ENCODE measurements at regions not wholly inside any gene's neighbourhood (a gene's known extent, or its start where the extent isn't known, plus 50 kb on each side); places are given as distances from the start of the nearest gene placed in this dataset.
A peak's percentile ranks its signal among the peaks of the same experiment; 100 is the strongest.

GRCh38 chr14:44297437-44297836, 209.6 kb downstream of the FSCB start:
- Histone ChIP-seq H4K20me1 (replicated peaks; ENCODE audit: insufficient read depth) (no peaks in the 10 kb centered on the region), H3F3A (replicated peaks; ENCODE audit: low read depth) (no peaks in the 10 kb centered on the region), H3K27me3 (ENCODE audit: insufficient read depth) (no peaks in the 10 kb centered on the region), H3K27ac (ENCODE audit: low read depth) (no peak overlapping the region), H3K4me3 (no peak overlapping the region), H3K79me2 (replicated peaks; ENCODE audit: insufficient read depth) (no peaks in the 10 kb centered on the region), H3K36me3 (ENCODE audit: insufficient read depth) (no peaks in the 10 kb centered on the region), H3K4me1 (ENCODE audit: insufficient read depth) (no peaks in the 10 kb centered on the region), H3K4me2 (no peak overlapping the region), H2AFZ (no peak overlapping the region), H3K9me2 (ENCODE audit: insufficient read depth) (no peaks in the 10 kb centered on the region; the same call in 1 of the 2 replicates)
- ATAC-seq (no peak), DNase-seq (ENCODE audit: low spot score) (no peak)
- TF ChIP-seq POLR2AphosphoS5 (IDR thresholded peaks at IDR 0.05; ENCODE audit: low read depth) = no peak
- H3K4me3 Mint-ChIP-seq = no peak overlapping the region
- H3K27me3 Mint-ChIP-seq (ENCODE audit: insufficient read depth, low read depth, poor library complexity) = no peaks in the 10 kb centered on the region
- no peaks in the 10 kb centered on the region for H3K4me1 Mint-ChIP-seq
- peaks cover 20% of the 10 kb centered on the region for H3K9me3 Mint-ChIP-seq
- H3K36me3 Mint-ChIP-seq (ENCODE audit: low read depth) = peaks cover 9% of the 10 kb centered on the region
- no peak overlapping the region for H3K27ac Mint-ChIP-seq

DNA sequence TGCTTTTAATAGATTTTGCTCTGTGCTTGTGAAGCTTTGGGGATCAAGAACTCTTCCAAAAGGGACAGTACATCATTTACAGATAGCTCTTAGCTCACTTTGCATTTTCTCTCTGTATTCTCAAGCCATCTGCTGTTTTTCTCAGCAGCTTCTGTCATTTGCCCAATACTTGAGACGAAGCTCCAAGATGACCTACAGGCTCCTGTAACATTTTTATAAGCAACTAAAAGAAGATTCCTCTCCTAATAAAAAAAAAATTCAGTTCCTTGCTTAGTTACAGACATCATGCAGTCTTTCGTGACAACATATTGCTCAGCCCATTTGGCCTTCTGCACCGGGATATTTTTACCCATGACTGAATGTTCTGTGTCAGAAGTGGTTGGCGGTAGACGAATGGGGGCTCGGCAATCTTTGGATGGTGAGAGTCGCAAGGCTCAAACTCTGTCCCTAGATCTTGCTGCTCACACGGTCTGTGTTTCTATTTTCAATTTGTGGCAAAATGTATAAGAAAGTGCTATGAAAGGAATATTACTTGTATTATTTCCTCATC, 215.6 kb downstream of the FSCB start:
- H3K36me3 ChIP-seq (ENCODE audit: insufficient read depth) = no peaks in the 10 kb centered on the region
- H3K27me3 Mint-ChIP-seq (ENCODE audit: insufficient read depth, low read depth, poor library complexity) = no peaks in the 10 kb centered on the region
- no peak overlapping the region for H3K27ac Mint-ChIP-seq
- no peaks in the 10 kb centered on the region for H3K27me3 ChIP-seq (ENCODE audit: insufficient read depth)
- H3K4me3 Mint-ChIP-seq = no peak overlapping the region
- TF ChIP-seq, protein P1, sequence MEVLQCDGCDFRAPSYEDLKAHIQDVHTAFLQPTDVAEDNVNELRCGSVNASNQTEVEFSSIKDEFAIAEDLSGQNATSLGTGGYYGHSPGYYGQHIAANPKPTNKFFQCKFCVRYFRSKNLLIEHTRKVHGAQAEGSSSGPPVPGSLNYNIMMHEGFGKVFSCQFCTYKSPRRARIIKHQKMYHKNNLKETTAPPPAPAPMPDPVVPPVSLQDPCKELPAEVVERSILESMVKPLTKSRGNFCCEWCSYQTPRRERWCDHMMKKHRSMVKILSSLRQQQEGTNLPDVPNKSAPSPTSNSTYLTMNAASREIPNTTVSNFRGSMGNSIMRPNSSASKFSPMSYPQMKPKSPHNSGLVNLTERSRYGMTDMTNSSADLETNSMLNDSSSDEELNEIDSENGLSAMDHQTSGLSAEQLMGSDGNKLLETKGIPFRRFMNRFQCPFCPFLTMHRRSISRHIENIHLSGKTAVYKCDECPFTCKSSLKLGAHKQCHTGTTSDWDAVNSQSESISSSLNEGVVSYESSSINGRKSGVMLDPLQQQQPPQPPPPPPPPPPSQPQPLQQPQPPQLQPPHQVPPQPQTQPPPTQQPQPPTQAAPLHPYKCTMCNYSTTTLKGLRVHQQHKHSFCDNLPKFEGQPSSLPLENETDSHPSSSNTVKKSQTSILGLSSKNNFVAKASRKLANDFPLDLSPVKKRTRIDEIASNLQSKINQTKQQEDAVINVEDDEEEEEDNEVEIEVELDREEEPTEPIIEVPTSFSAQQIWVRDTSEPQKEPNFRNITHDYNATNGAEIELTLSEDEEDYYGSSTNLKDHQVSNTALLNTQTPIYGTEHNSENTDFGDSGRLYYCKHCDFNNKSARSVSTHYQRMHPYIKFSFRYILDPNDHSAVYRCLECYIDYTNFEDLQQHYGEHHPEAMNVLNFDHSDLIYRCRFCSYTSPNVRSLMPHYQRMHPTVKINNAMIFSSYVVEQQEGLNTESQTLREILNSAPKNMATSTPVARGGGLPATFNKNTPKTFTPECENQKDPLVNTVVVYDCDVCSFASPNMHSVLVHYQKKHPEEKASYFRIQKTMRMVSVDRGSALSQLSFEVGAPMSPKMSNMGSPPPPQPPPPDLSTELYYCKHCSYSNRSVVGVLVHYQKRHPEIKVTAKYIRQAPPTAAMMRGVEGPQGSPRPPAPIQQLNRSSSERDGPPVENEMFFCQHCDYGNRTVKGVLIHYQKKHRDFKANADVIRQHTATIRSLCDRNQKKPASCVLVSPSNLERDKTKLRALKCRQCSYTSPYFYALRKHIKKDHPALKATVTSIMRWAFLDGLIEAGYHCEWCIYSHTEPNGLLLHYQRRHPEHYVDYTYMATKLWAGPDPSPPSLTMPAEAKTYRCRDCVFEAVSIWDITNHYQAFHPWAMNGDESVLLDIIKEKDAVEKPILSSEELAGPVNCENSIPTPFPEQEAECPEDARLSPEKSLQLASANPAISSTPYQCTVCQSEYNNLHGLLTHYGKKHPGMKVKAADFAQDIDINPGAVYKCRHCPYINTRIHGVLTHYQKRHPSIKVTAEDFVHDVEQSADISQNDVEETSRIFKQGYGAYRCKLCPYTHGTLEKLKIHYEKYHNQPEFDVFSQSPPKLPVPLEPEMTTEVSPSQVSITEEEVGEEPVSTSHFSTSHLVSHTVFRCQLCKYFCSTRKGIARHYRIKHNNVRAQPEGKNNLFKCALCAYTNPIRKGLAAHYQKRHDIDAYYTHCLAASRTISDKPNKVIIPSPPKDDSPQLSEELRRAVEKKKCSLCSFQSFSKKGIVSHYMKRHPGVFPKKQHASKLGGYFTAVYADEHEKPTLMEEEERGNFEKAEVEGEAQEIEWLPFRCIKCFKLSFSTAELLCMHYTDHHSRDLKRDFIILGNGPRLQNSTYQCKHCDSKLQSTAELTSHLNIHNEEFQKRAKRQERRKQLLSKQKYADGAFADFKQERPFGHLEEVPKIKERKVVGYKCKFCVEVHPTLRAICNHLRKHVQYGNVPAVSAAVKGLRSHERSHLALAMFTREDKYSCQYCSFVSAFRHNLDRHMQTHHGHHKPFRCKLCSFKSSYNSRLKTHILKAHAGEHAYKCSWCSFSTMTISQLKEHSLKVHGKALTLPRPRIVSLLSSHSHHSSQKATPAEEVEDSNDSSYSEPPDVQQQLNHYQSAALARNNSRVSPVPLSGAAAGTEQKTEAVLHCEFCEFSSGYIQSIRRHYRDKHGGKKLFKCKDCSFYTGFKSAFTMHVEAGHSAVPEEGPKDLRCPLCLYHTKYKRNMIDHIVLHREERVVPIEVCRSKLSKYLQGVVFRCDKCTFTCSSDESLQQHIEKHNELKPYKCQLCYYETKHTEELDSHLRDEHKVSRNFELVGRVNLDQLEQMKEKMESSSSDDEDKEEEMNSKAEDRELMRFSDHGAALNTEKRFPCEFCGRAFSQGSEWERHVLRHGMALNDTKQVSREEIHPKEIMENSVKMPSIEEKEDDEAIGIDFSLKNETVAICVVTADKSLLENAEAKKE (CRISPR knock-in tag; IDR thresholded peaks at IDR 0.05) = no peak
- TF ChIP-seq EZH2phosphoT487 (IDR thresholded peaks at IDR 0.05; ENCODE audit: unreplicated experiment) = no peak
- no peak for TF ChIP-seq EZH2 (IDR thresholded peaks at IDR 0.05; ENCODE audit: low read depth, unreplicated experiment)
- H3K4me1 Mint-ChIP-seq = no peaks in the 10 kb centered on the region
- DNase-seq (ENCODE audit: low spot score) (no peak), ATAC-seq (no peak)
- no peak overlapping the region for H3K4me3 ChIP-seq
- peak overlapping the region; percentile 39; the same call in 1 of the 2 replicates for H2AFZ ChIP-seq
- H3K9me3 Mint-ChIP-seq = peaks cover 6% of the 10 kb centered on the region; the same call in 2 of the 3 replicates
- H3K9me2 ChIP-seq (ENCODE audit: insufficient read depth) = no peaks in the 10 kb centered on the region
- H3F3A ChIP-seq (replicated peaks; ENCODE audit: low read depth) = no peaks in the 10 kb centered on the region
- H3K36me3 Mint-ChIP-seq (ENCODE audit: low read depth) = 0 out of 3 replicates have a peak, but pooled peaks cover 2% of the 10 kb centered on the region
- H4K20me1 ChIP-seq (replicated peaks; ENCODE audit: insufficient read depth) = no peaks in the 10 kb centered on the region
- H3K79me2 ChIP-seq (replicated peaks; ENCODE audit: insufficient read depth) = no peaks in the 10 kb centered on the region
- no peak overlapping the region for H3K27ac ChIP-seq (ENCODE audit: low read depth)
- H3K4me1 ChIP-seq (ENCODE audit: insufficient read depth) = no peaks in the 10 kb centered on the region
- H3K4me2 ChIP-seq = no peak overlapping the region

All from GM23338 (cell line).